HG02763 (cell line): ENCODE measurements at regions not wholly inside any gene's neighbourhood (a gene's known extent, or its start where the extent isn't known, plus 50 kb on each side); places are given as distances from the start of the nearest gene placed in this dataset.

ENCODE experiments used
- ATAC-seq: cut with Tn5 transposase; IDR thresholded peaks from one replicate; pipeline ENCODE4 v1.9.1; 2021; ENCODE audit warnings: mild to moderate bottlenecking, moderate library complexity; ENCODE audit not compliant: unreplicated experiment

DNA sequence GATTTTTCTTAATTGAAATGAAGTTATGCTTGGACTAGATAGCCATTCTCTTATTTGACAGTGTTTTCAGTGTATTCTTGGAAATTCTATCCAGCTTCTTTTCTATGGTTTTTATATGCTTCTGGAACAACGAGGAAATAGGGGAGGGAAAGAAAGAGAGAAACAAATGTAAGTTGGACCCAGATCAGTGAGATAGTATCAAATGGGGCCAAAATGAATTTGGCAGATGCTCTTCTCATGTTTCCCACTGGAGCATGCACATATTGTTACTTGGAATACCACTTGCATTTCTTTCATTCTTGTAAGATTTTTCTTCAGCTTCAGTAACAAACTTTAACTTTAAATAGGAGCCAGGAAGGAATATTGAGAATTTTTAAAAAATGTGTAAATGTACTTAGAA is 312.3 kb downstream of the PRL start:
- ATAC-seq = no peak

DNA sequence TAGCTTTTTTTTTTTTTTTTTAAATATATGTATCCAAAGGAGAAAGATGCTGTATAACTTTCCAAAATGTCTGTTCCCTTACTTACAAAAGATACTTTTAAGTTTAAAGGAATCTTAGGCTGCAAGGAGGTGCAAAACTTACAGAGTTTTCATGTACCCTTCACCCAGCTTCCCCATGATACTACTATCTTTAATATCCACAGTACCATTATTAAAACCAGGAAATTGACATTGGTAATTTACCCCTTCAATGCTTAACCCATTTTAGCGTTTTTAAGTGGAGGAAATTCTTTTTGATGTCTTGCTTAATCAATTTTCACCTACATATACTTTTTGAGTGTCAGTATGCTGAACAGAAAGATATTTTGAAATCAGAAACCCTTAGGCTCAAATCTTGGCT is 310.9 kb downstream of the PRL start:
- ATAC-seq = no peak

GRCh38 chr6:21986703-21987102 is 310.1 kb downstream of the PRL start:
- ATAC-seq = no peak

DNA sequence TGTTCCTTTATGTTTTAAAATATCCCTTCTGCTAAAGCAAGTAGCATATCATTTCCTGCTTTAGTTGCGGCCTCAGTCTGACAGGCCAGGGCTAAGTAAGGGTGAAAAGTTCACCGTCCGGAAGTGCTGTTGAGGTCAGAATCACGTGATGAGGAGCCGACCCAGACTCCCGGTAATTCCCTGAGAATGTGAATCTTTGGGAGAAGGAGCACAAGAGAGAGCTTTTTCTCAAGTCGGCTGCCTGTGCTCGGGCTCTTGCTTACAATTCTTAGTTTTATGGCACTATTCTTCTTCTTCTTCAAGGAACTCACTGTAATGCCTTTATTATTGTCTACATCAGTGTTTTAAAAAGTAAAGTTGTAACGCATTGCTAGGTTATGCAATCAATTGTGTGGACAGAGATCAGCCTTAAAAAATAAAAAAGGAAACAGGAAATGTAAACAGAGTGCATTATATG is 309.3 kb downstream of the PRL start:
- ATAC-seq = peak; percentile 82

- no peak for ATAC-seq
These were observed 306.3 kb downstream of the PRL start for GRCh38 chr6:21990577-21990976.

DNA sequence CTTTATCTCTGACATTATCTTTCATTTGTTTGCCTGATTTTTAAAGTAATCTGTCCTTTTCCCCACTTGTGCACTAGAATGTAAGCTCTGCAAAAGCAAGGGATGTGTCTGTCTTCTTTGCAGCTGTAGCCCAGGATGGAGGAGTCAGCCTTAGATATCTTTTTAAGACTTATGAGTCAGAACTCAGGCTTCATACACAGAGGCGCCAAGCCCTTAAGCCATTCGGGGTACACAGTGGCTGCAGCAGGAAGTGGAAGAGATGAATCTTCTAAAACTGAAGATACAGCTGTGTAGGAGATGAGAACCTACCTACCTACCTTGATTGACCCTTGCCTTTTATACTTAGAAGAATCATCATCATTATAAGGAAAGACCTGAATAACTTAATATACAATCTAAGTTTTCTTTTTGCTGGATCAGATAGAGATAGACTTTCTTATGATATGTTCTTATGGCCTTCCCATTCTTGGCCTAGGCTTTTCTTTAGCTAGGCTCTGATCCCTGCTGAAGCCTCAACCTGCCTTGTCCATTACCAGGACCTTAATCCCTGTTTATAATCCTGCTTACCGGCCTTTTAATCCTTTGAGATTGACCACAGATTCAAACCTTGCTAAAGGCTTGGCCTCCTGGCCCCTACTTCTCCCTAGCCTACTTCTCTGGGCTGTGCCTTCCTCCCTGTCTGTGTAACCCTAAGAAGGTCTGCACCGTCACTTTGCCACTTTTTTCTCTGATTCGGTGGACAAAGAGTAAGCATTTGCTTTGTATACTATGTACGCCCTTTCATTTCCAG is 304.5 kb downstream of the PRL start:
- no peak for ATAC-seq

DNA sequence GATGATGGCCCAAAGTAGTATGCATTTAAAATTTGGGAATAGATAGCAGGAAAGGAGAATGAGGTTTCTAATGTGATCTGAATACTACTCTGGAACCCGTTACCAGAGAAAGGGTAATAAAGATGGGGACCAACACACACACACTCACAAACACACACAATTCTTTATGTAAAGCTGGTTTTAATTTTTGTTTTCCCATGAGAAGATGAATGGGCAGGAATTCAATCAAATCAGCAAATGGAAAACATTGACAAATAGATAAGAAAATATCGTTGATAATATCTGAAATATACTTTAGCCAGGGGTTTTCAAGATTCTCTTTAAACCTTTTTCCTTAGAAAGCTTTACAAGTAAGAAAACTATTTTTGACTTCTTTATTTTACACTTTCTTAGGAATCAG is 303.0 kb downstream of the PRL start:
- no peak for ATAC-seq

- ATAC-seq = no peak
These were observed 302.0 kb downstream of the PRL start for GRCh38 chr6:21994821-21995220.

DNA sequence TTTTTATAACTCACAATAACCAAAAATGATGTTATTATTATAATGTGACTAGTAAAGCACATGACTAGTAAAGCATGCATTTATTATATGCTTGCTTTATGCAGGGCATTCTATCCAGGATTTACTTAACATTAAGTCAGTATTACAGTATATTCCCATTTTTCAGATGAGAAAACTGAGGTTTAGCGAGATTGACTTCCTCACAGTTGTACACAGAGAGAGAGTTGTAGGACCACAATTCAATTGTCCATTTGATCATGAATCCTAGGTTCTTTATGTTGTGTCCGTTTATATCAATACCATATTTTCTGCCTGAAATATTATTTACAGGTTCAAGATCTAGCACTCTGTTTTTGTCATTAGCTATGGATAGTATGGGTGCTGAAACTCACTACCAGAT is 301.5 kb downstream of the PRL start:
- no peak for ATAC-seq

DNA sequence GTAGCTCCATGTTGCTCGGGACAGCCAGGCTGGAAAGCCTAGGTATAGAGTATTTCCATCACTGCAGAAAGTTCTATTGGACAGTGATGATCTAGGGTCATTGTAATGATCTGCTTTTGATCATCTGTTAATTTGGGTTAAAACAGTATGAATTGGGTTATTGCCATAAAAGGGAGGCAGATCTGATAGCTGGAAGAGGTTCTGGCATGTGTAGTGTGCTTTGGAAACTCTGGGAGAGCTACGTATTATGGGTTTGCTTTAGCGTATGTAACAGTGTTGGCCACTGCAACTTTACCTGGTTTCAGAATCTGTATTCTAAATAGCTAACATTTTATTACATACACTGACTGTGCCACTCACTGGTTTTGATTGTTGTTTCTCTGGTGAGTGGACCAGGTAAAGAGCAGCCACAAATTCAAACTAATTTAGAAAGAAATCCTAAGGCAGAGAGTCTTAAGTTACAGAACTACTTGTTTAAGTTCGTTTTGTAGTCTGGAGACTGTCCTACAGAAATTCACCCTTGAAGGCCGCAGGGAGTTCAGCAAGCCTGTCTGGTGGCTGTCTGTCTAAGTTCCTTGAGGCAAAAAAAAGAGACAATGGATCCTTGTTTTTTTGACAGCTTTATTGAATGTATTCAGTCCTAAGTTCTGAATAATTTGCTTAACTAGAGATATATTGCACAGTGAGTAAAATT is 300.3 kb downstream of the PRL start:
- no peak for ATAC-seq

DNA sequence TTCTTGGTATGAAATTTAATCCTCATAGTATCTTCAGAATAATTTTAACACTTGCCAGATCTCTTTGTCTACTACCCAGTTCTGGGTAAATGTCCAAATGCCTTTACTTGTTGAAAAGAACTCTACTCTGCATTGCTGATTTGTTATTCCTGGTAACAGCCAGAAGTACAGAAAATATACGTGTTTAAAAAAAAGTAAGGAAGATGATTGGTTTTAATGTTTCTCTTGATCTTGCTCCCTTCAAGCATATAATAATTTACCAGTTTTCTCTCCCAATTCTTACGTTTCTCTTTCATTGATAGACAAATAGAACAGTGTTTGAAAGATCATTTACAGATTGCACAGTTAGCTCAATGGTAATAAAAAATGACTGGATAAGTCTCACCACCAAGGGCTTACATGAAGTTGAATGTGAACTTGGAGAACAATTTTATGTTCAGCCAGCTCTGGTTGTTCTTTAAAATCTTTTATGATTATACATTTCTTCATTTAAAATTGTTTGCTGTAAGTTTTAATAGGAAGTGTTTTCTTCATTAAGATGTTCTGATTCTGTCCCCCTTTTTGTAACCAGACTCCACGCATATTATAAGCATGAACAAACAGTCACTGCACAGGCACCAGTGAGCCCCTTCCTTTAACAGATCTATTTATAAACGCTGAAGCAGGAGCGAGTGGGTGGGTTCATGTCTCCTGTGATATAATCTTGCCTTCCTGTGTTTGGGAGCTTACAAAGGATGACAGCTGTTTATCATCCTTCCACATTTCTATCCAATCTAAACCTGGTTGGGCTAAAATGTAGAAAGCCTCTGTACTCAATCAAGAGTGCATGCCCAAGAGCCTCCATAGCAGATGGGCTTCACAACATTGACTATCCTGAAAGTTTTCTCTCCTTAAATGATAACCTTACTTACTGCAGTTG is 299.5 kb downstream of the PRL start:
- ATAC-seq = no peak

GRCh38 chr6:21998582-21998981 is 298.3 kb downstream of the PRL start:
- ATAC-seq = no peak

DNA sequence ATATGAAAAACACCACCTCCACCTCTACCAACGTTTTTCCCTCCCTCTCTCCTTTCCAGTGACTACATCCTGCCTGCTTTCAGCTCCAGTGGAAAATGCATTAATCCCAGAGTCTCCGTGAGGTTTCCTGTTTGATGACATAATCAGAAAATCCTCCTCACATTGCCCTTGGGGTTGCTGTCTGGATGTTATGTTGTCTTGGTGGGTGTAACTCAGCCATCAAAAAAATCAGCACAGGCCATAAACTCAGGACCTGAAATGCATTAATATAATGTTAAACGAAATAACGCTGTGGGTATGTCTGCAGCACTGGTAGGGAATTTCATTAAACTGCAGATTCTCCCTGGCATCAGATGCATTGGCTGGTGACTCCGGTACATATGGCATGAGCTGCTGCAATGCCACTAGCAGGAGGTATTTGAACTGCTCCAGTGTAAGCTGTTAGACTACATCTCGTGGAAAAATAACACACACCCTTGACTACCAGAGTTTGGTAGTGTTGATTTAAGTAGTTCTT is 297.8 kb downstream of the PRL start:
- ATAC-seq = no peak

- ATAC-seq = no peak
These were observed 297.1 kb downstream of the PRL start for GRCh38 chr6:21999741-22000140.

- ATAC-seq = no peak
These were observed 295.3 kb downstream of the PRL start for GRCh38 chr6:22001396-22002027.

GRCh38 chr6:22003287-22003686 is 293.5 kb downstream of the PRL start:
- ATAC-seq = no peak

- ATAC-seq = no peak
These were observed 290.0 kb downstream of the PRL start for GRCh38 chr6:22006795-22007194.

DNA sequence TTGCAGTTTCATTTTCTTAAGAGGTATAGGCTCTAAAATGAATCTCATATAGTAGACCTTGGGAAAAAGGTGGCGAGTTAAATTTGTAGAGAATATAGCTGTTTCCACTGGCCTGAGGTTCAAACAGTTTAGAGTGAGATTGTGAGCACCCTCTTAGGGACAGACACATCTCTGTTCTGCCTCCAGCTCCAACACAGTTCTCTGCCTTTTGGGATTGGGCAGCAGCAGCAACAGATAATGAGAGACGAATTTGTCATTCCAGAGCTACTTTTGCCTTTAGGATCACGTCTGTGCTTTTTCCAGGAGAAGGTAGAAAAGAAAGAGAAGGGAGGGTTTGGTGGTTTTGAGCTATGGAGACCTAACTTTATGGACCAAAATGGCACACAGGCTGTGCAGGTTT is 289.4 kb downstream of the PRL start:
- ATAC-seq = no peak

GRCh38 chr6:22008248-22008836 is 288.5 kb downstream of the PRL start:
- no peak for ATAC-seq

DNA sequence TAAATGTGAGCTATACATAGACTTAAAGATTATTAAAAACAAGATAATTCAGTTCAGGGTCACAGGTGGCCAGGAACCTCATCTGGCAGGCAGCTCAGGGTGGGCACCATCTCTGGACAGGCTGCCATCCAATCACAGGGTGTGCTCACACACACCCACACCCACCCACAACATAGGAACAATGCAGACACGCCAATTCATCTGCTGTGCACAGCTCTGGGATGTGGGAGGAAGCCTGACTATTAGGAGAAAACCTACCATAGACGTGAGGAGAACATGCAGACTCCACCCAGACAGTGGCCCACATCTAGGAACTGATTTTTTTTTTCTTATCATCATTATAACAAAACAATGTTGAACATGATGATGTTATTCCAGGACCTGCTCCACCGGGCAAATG is 286.7 kb downstream of the PRL start:
- ATAC-seq = no peak
